Body of pancreas (tissue), 4 donors: ENCODE measurements at regions not wholly inside any gene's neighbourhood (a gene's known extent, or its start where the extent isn't known, plus 50 kb on each side); places are given as distances from the start of the nearest gene placed in this dataset.
"Not testable (repeated sequence)": the region's sequence is repeated elsewhere in the genome, so short reads cannot be mapped to it uniquely, and the experiment has no call there.

Experiments used
- CTCF ChIP-seq, 7 experiments: fragments of 450-650 bp in 4 of 7; fragments of 200-600 bp in 3 of 7; sonication (generic) in 3 of 7; IDR thresholded peaks; one replicate each; pipeline ENCODE4 v1.5.1; 2016 to 2019; ENCODE audit warnings: antibody characterized with exemption in 7 of 7
- POLR2A ChIP-seq, 3 donors: fragments of 450-650 bp; IDR thresholded peaks; one replicate each; pipeline ENCODE4 v1.6.1; 2016; ENCODE audit warnings: antibody characterized with exemption in 3 of 3, mild to moderate bottlenecking in 2 of 3

- TF ChIP-seq CTCF, POLR2A (IDR thresholded peaks at IDR 0.05): not testable (repeated sequence)
Measured at GRCh38 chr9:41019858-41020562, 108.5 kb downstream of the FOXD4L6 start.
